Caco-2 (cell line): ENCODE measurements at regions not wholly inside any gene's neighbourhood (a gene's known extent, or its start where the extent isn't known, plus 50 kb on each side); places are given as distances from the start of the nearest gene placed in this dataset.

Experiments
- BruUV-seq: library from RNA; stranded (reverse); fragments of 400-500 nt; replicated peaks from 2 replicates; lab custom pipeline; 2021; lab: Mats Ljungman, UMichigan
- CTCF ChIA-PET: fragments of 300-600 bp; sonication (Branson Sonifier 250); formaldehyde crosslinking; loops from one replicate; lab custom pipeline; 2022; ENCODE audit warnings: antibody characterized with exemption; lab: Charles Lee
- POLR2A ChIA-PET: fragments of 300-600 bp; sonication (Branson Sonifier 250); formaldehyde crosslinking; loops from one replicate; lab custom pipeline; 2022; ENCODE audit warnings: antibody characterized with exemption; lab: Charles Lee
- DNase-seq, 2 experiments: peaks; one replicate each; pipeline versions ENCODE4 v3.0.0 to v3.0.0-alpha.2; 2020 to 2022
- H3K27me3 ChIP-seq: replicated peaks from 2 replicates; pipeline ENCODE4 v1.6.0; 2011; ENCODE audit warnings: low read length; ENCODE audit not compliant: control insufficient read depth, insufficient read depth
- H3K36me3 ChIP-seq: 2 replicates; pipeline ENCODE4 v1.5.1; 2011; ENCODE audit warnings: low read length; ENCODE audit not compliant: control insufficient read depth, insufficient read depth
- H3K4me1 ChIP-seq: fragments of 250-450 bp; sonication (Bioruptor Pico); 2 replicates; pipeline ENCODE4 v1.5.1; 2020; ENCODE audit warnings: mild to moderate bottlenecking
- H3K4me3 ChIP-seq: 2 replicates; pipeline ENCODE4 v1.5.1; 2011; ENCODE audit warnings: low read depth, mild to moderate bottlenecking, control low read depth, low read length
- H3K9me3 ChIP-seq: fragments of 250-450 bp; sonication (Bioruptor Pico); 2 replicates; pipeline ENCODE4 v1.5.1; 2020; ENCODE audit warnings: mild to moderate bottlenecking, moderate library complexity
- H3K27ac Mint-ChIP-seq: one replicate; pipeline ENCODE4 v1.8.0; 2022; ENCODE audit warnings: mixed read lengths; ENCODE audit not compliant: unreplicated experiment
- H3K27me3 Mint-ChIP-seq: one replicate; pipeline ENCODE4 v1.8.0; 2022; ENCODE audit warnings: mixed read lengths; ENCODE audit not compliant: insufficient read depth, unreplicated experiment
- H3K36me3 Mint-ChIP-seq: one replicate; pipeline ENCODE4 v1.8.0; 2022; ENCODE audit warnings: mild to moderate bottlenecking, mixed read lengths; ENCODE audit not compliant: insufficient read depth, unreplicated experiment
- H3K4me1 Mint-ChIP-seq: one replicate; pipeline ENCODE4 v1.8.0; 2022; ENCODE audit warnings: low read depth, mixed read lengths; ENCODE audit not compliant: unreplicated experiment
- H3K4me3 Mint-ChIP-seq: one replicate; pipeline ENCODE4 v1.8.0; 2022; ENCODE audit warnings: mild to moderate bottlenecking, moderate library complexity, mixed read lengths; ENCODE audit not compliant: unreplicated experiment
- H3K9me3 Mint-ChIP-seq: one replicate; pipeline ENCODE4 v1.8.0; 2022; ENCODE audit warnings: mixed read lengths; ENCODE audit not compliant: unreplicated experiment
- CTCF ChIP-seq, 2 experiments: fragments of 200-600 bp in 1 of 2; IDR thresholded peaks; 1 replicate in 1 of 2; 2 replicates in 1 of 2; pipeline versions ENCODE4 v1.5.1 to v1.8.0; 2011 to 2022; ENCODE audit warnings: antibody characterized with exemption in 1 of 2, control low read depth in 1 of 2, inconsistent platforms in 1 of 2, low read depth in 1 of 2, low read length in 1 of 2, mild to moderate bottlenecking in 1 of 2, moderate library complexity in 1 of 2; ENCODE audit not compliant: insufficient read depth in 1 of 2, severe bottlenecking in 1 of 2, unreplicated experiment in 1 of 2
- intact Hi-C: fragments of 100-400 bp; cut with micrococcal nuclease; formaldehyde crosslinking; loops from one replicate; pipeline ENCODE4 v1.10.0; 2022; ENCODE audit not compliant: unreplicated experiment

- ChIA-PET POLR2A (no interaction called here), CTCF (no interaction called here)
- Mint-ChIP-seq H3K4me3 (no peak overlapping the region), H3K27me3 (no peaks in the 10 kb centered on the region), H3K27ac (no peak overlapping the region), H3K4me1 (no peaks in the 10 kb centered on the region), H3K9me3 (no peaks in the 10 kb centered on the region), H3K36me3 (no peaks in the 10 kb centered on the region)
- BruUV-seq = no TSS peak
- no peak overlapping the region for H3K4me3 ChIP-seq
- H3K4me1 ChIP-seq = no peaks in the 10 kb centered on the region
- TF ChIP-seq CTCF (IDR thresholded peaks at IDR 0.05; ENCODE audit: insufficient read depth in 1 of 2, low read depth in 1 of 2, low read length in 1 of 2, severe bottlenecking in 1 of 2, unreplicated experiment in 1 of 2) = no peak
- H3K9me3 ChIP-seq = no peaks in the 10 kb centered on the region
- intact Hi-C loops = no loop called here
- no peaks in the 10 kb centered on the region for H3K27me3 ChIP-seq
- no peaks in the 10 kb centered on the region for H3K36me3 ChIP-seq
- DNase-seq = no peak
Observed at GRCh38 chr9:100959226-100959625, 69.3 kb upstream of the PLPPR1 start.
